ENCODE measurements at regions not wholly inside any gene's neighbourhood (a gene's known extent, or its start where the extent isn't known, plus 50 kb on each side); places are given as distances from the start of the nearest gene placed in this dataset.

GRCh38 chr5:14988223-14988622 is 116.6 kb upstream of the ANKH start:
- H3K27me3 ChIP-seq, result no peaks in the 10 kb centered on the region
- H3K36me3 ChIP-seq, result no peaks in the 10 kb centered on the region
- H3K9me3 ChIP-seq, result no peaks in the 10 kb centered on the region; the same call in 1 of the 2 replicates
- no peak for DNase-seq
- no peak overlapping the region for H3K4me3 ChIP-seq

GRCh38 chr5:14986413-14986812 is 114.8 kb upstream of the ANKH start:
- Histone ChIP-seq H3K9me3 (peaks cover 3% of the 10 kb centered on the region), H3K4me3 (no peak overlapping the region), H3K27me3 (no peaks in the 10 kb centered on the region), H3K36me3 (no peaks in the 10 kb centered on the region)
- DNase-seq, result no peak

GRCh38 chr5:14983666-14984441 is 112.3 kb upstream of the ANKH start:
- H3K9me3 ChIP-seq, result peaks cover 7% of the 10 kb centered on the region
- no peak overlapping the region for H3K4me3 ChIP-seq
- no peaks in the 10 kb centered on the region for H3K36me3 ChIP-seq
- no peak for DNase-seq
- H3K27me3 ChIP-seq, result no peaks in the 10 kb centered on the region

GRCh38 chr5:14980698-14981097 is 109.1 kb upstream of the ANKH start:
- DNase-seq, result no peak

GRCh38 chr5:14977058-14977685 is 105.6 kb upstream of the ANKH start:
- no peak for DNase-seq
- H3K27me3 ChIP-seq, result peaks cover 11% of the 10 kb centered on the region

More at GRCh38 chr5:14980698-14981097, 109.1 kb upstream of the ANKH start:
- Histone ChIP-seq H3K36me3 (no peaks in the 10 kb centered on the region), H3K27me3 (peaks cover 6% of the 10 kb centered on the region; the same call in 1 of the 2 replicates), H3K4me3 (no peak overlapping the region), H3K9me3 (peaks cover 7% of the 10 kb centered on the region)

GRCh38 chr5:14976486-14976885 is 104.9 kb upstream of the ANKH start:
- H3K36me3 ChIP-seq, result no peaks in the 10 kb centered on the region
- H3K9me3 ChIP-seq, result peaks cover 5% of the 10 kb centered on the region
- peaks cover 11% of the 10 kb centered on the region for H3K27me3 ChIP-seq
- DNase-seq, result no peak
- H3K4me3 ChIP-seq, result no peak overlapping the region

More at GRCh38 chr5:14977058-14977685, 105.6 kb upstream of the ANKH start:
- H3K4me3 ChIP-seq, result no peak overlapping the region
- no peaks in the 10 kb centered on the region for H3K36me3 ChIP-seq
- peaks cover 7% of the 10 kb centered on the region for H3K9me3 ChIP-seq

GRCh38 chr5:14971873-14972272 is 100.3 kb upstream of the ANKH start:
- H3K4me3 ChIP-seq, result no peak overlapping the region
- H3K9me3 ChIP-seq, result no peaks in the 10 kb centered on the region; the same call in 1 of the 2 replicates
- peaks cover 11% of the 10 kb centered on the region for H3K27me3 ChIP-seq
- no peak for DNase-seq
- no peaks in the 10 kb centered on the region for H3K36me3 ChIP-seq

- Histone ChIP-seq H3K27me3 (no peaks in the 10 kb centered on the region), H3K4me3 (no peak overlapping the region), H3K9me3 (no peaks in the 10 kb centered on the region; the same call in 1 of the 2 replicates), H3K36me3 (no peaks in the 10 kb centered on the region)
- DNase-seq, result no peak
Observed at GRCh38 chr5:14968796-14969195, 97.2 kb upstream of the ANKH start.

GRCh38 chr5:14967166-14967565 is 95.6 kb upstream of the ANKH start:
- Histone ChIP-seq H3K36me3 (no peaks in the 10 kb centered on the region), H3K4me3 (no peak overlapping the region), H3K9me3 (no peaks in the 10 kb centered on the region), H3K27me3 (no peaks in the 10 kb centered on the region)
- no peak for DNase-seq

GRCh38 chr5:14965815-14966214 is 94.2 kb upstream of the ANKH start:
- no peaks in the 10 kb centered on the region for H3K27me3 ChIP-seq
- H3K4me3 ChIP-seq, result no peak overlapping the region
- no peak for DNase-seq
- no peaks in the 10 kb centered on the region for H3K36me3 ChIP-seq
- no peaks in the 10 kb centered on the region for H3K9me3 ChIP-seq

- Histone ChIP-seq H3K9me3 (no peaks in the 10 kb centered on the region), H3K27me3 (no peaks in the 10 kb centered on the region), H3K36me3 (no peaks in the 10 kb centered on the region), H3K4me3 (no peak overlapping the region)
- no peak for DNase-seq
Observed at GRCh38 chr5:14962604-14963003, 91.0 kb upstream of the ANKH start.

GRCh38 chr5:14960120-14960462 is 88.5 kb upstream of the ANKH start:
- Histone ChIP-seq H3K4me3 (no peak overlapping the region), H3K27me3 (no peaks in the 10 kb centered on the region), H3K36me3 (no peaks in the 10 kb centered on the region), H3K9me3 (no peaks in the 10 kb centered on the region)
- DNase-seq, result no peak

- Histone ChIP-seq H3K4me3 (no peak overlapping the region), H3K9me3 (no peaks in the 10 kb centered on the region), H3K36me3 (no peaks in the 10 kb centered on the region), H3K27me3 (no peaks in the 10 kb centered on the region)
- DNase-seq, result no peak
Observed at GRCh38 chr5:14959399-14960119, 88.0 kb upstream of the ANKH start.

- DNase-seq, result peak; percentile 27
- H3K27me3 ChIP-seq, result no peaks in the 10 kb centered on the region
- H3K36me3 ChIP-seq, result no peaks in the 10 kb centered on the region
- no peak overlapping the region for H3K4me3 ChIP-seq
- H3K9me3 ChIP-seq, result no peaks in the 10 kb centered on the region
Observed at GRCh38 chr5:14958188-14958587, 86.6 kb upstream of the ANKH start.

GRCh38 chr5:14956423-14957046 is 85.0 kb upstream of the ANKH start:
- Histone ChIP-seq H3K27me3 (no peaks in the 10 kb centered on the region), H3K36me3 (no peaks in the 10 kb centered on the region), H3K4me3 (no peak overlapping the region), H3K9me3 (no peaks in the 10 kb centered on the region)
- no peak for DNase-seq

GRCh38 chr5:14954616-14955343 is 83.2 kb upstream of the ANKH start:
- H3K9me3 ChIP-seq, result 0 out of 2 replicates have a peak, but pooled peaks cover 3% of the 10 kb centered on the region
- DNase-seq, result no peak
- no peak overlapping the region for H3K4me3 ChIP-seq
- no peaks in the 10 kb centered on the region for H3K36me3 ChIP-seq
- no peaks in the 10 kb centered on the region for H3K27me3 ChIP-seq

Data from MG63 (cell line).